HG02623 (cell line): ENCODE measurements at regions not wholly inside any gene's neighbourhood (a gene's known extent, or its start where the extent isn't known, plus 50 kb on each side); places are given as distances from the start of the nearest gene placed in this dataset.

Experiments used
- ATAC-seq: cut with Tn5 transposase; IDR thresholded peaks from one replicate; pipeline ENCODE4 v1.9.1; 2021; ENCODE audit warnings: moderate library complexity; ENCODE audit not compliant: unreplicated experiment

- ATAC-seq: no peak
Observed at GRCh38 chr22:48179571-48180546, 1417.4 kb downstream of the TBC1D22A start.

GRCh38 chr22:48178536-48178935 lies 1416.1 kb downstream of the TBC1D22A start:
- no peak for ATAC-seq

GRCh38 chr22:48177631-48178030 lies 1415.2 kb downstream of the TBC1D22A start:
- no peak for ATAC-seq

- no peak for ATAC-seq
Observed at GRCh38 chr22:48175721-48176120, 1413.3 kb downstream of the TBC1D22A start.

DNA sequence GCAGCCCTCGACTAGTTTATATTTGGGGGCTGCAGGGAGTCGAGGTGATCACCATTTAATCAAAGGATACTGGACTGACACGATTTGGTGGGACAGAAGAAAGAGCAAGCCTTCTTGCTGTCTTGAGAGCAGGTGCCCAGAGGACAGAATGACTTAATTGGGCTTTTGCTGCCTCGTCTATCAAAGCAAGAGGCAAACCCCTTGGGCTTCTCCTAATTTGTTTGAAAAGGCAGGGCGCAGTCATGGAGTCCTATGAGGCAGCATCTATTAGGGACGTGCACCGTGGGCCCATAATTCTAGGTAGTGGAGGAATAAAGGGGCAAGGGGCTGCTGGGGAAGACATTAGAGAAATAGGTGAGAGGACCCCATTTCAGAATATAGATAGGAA lies 1411.3 kb downstream of the TBC1D22A start:
- ATAC-seq: no peak

- ATAC-seq: no peak
Observed at GRCh38 chr22:48173061-48173772, 1410.8 kb downstream of the TBC1D22A start.

DNA sequence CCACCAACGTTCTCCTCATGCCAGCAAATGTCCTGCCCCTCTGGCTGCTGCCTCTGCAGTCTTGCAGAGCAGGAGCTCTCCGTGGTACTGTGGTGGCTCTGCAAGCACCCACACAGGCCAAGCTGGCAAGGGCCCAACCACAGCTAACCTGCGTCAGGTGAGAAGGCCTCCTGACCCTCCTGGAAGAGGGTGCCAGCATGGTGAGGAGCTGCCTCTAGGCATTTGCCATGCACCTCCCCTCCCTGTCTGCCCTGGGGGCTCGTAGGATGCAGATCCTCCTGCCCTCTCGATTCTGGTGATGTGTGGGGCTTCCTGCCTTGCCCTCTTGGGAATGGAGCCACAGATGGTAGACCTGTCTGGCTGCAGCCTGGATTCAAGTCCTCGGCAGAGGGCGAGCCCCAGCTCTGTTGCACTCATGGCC lies 1408.8 kb downstream of the TBC1D22A start:
- ATAC-seq: no peak

GRCh38 chr22:48169227-48169626 lies 1406.8 kb downstream of the TBC1D22A start:
- no peak for ATAC-seq

- no peak for ATAC-seq
Observed at GRCh38 chr22:48167238-48167637, 1404.8 kb downstream of the TBC1D22A start.

- no peak for ATAC-seq
Observed at GRCh38 chr22:48161298-48161697, 1398.8 kb downstream of the TBC1D22A start.

DNA sequence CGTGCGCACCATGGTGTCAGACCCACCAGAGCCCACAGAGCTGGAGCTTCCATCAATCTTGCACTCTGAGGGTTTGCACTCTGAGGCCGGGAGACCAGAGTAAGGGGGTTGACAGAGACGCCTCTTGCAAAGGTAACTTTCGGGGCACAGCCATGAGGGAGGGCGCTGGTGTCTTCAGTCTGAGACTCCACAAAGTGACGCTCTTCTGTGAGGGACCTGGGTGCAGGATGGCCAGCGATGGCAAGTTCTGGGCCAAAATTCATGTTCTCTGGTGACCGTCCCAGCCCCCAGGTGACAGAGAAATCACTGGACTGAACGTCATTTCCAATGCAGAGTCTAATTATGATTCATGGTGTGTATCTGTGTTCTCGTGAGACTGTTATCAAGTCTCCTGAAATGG lies 1395.2 kb downstream of the TBC1D22A start:
- no peak for ATAC-seq

DNA sequence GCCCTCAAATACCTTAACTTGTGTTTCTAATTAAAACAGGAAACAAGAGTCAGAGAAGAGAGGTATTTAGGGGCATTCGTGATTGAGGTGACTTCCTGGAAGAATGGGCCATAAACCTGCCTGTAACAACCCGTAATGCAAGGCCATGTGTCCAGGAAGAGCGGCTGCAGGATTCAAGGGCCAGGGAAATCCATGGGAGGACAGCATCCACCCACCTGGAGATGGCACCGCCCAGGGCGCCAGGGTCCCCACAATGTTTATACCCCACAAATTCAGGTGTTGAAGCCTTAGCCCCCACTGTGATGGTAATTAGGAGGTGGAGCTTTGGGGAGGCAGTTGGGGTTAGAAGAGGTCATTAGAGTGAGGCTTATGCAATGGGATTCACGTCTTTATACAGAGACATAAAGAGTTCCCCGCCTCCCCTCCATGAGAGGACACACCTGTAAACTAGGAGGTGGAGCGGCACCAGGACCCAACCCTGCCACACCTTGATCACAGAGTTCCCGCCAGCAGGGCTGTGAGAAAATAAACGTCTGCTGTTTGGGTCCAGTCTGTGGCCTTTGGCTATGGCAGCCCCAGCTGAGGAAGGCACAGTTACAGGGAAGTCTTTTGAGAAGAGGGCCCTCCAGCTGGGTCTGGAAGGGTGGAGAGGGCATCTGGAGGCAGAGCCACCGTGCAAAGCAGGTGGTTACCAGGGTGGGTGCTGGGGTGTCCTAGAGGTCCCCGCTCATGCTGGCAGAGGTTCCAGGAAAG lies 1394.3 kb downstream of the TBC1D22A start:
- ATAC-seq: no peak

DNA sequence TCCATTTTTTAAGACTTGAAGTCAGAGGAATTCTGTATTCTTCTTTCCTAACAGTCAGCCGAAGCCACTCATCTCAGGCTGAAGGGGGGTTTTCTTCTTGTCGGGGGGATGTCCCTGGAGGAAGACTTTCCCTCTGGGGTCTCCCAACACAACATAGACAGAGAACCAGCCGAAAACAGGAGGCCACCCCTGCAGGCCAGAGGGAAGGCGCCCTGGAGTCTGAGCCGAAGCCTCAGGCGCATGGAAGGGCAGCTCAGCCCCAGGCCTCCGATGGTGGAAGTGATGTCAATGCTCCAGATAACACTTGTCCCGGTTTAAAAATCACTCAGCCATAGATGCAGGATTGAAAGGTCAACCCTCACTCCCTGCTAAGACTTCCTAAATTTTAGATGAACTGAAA lies 1393.0 kb downstream of the TBC1D22A start:
- ATAC-seq: no peak

GRCh38 chr22:48154943-48155240 lies 1392.4 kb downstream of the TBC1D22A start:
- ATAC-seq: no peak

DNA sequence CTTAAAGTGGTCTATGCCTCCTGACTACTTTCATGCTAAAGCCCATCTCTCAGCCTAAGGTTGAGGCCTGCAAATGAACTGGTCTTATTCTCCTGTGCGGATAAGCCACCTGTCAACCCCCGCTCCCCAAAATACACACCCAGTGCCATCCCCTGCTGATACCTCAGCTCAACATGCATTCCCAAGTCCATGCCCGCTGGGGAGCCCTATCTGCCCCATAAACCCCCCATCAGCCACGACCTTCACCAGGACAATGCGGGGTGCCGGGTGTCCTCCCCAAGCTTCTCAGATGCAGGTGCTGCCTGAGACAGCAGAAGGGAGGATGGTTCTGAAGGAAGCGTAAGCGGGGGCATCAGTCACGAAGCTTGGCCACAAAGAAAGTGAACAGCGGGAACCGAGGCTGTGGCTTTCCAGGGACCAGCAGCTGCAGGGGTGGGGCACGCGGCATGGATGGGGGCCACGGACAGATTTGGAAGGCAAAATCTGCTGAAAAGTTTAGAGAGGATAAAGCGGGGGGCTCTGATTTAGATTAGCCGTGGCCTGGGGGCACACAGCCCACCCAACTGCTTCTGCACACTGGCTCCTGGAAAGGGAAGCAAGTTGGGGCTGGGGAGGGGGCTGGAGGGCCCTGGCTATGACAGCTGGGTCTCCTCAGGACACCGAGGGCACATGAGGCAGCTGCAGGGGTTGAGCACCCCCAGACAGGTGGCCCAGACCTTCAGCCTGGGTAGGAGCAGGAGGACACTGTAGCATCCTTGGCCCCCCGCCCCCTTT lies 1391.9 kb downstream of the TBC1D22A start:
- no peak for ATAC-seq

- no peak for ATAC-seq
Observed at GRCh38 chr22:48153726-48154125, 1391.3 kb downstream of the TBC1D22A start.

DNA sequence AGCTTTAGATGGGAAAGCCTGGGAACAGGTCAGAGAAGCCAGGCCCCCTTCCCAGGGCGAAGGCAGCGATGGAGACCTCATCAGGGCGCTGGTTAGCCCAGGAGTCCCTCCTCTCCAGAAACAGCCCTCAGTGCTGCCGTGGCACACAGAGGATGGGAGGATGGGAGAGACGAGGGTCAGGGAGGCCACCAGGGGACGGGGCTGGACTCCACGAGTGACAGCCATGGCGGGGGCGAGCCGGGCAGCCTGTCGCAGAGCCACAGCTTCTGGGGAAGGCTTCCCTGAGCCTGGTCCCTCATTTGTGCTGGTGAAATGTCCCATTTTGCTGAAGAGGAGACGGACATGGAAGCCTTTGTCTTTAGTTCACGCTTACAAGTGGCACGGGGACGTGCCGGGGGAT lies 1390.5 kb downstream of the TBC1D22A start:
- ATAC-seq: no peak

- ATAC-seq: no peak
Observed at GRCh38 chr22:48152164-48152775, 1389.8 kb downstream of the TBC1D22A start.

- no peak for ATAC-seq
Observed at GRCh38 chr22:48151641-48152040, 1389.2 kb downstream of the TBC1D22A start.

GRCh38 chr22:48147831-48148230 lies 1385.4 kb downstream of the TBC1D22A start:
- ATAC-seq: no peak
